AG09309 (cell line): ENCODE measurements at regions not wholly inside any gene's neighbourhood (a gene's known extent, or its start where the extent isn't known, plus 50 kb on each side); places are given as distances from the start of the nearest gene placed in this dataset.

Source experiments
- DNase-seq: peaks from one replicate; pipeline ENCODE4 v3.0.0-alpha.2; 2010; ENCODE audit warnings: low read depth
- H3K4me3 ChIP-seq: 2 replicates; pipeline ENCODE4 v1.5.1; 2011; ENCODE audit warnings: mild to moderate bottlenecking, low read depth, low read length, moderate library complexity; ENCODE audit not compliant: control insufficient read depth
- TF ChIP-seq, protein P1 (sequence below): IDR thresholded peaks from 2 replicates; pipeline ENCODE4 v1.5.1; 2011; ENCODE audit warnings: mild to moderate bottlenecking, low read depth, low read length, inconsistent platforms; ENCODE audit not compliant: insufficient read depth, control insufficient read depth; ENCODE audit errors: missing control alignments

DNA sequence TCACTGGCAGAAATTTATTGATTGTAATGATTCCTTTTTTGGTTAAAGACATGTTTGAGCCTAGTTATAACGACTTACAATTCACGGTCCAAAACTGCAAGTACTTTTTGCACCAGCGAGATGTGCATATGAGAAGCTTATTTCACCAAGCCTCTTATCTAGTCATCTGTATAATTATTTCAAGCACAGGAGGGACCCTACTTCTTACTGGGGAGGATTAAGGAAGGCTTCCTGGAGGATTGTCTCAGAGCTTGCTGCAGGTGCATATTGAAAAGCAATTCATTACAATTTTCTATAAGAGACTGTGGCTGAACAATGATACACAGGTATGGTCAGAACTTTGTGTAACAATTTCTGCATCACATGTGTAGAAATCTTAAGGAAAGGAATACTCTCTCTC lies 152.9 kb downstream of the CAND1 start:
- DNase-seq: no peak
- TF ChIP-seq, protein P1, sequence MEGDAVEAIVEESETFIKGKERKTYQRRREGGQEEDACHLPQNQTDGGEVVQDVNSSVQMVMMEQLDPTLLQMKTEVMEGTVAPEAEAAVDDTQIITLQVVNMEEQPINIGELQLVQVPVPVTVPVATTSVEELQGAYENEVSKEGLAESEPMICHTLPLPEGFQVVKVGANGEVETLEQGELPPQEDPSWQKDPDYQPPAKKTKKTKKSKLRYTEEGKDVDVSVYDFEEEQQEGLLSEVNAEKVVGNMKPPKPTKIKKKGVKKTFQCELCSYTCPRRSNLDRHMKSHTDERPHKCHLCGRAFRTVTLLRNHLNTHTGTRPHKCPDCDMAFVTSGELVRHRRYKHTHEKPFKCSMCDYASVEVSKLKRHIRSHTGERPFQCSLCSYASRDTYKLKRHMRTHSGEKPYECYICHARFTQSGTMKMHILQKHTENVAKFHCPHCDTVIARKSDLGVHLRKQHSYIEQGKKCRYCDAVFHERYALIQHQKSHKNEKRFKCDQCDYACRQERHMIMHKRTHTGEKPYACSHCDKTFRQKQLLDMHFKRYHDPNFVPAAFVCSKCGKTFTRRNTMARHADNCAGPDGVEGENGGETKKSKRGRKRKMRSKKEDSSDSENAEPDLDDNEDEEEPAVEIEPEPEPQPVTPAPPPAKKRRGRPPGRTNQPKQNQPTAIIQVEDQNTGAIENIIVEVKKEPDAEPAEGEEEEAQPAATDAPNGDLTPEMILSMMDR: no peak
- H3K4me3 ChIP-seq: no peak overlapping the region

DNA sequence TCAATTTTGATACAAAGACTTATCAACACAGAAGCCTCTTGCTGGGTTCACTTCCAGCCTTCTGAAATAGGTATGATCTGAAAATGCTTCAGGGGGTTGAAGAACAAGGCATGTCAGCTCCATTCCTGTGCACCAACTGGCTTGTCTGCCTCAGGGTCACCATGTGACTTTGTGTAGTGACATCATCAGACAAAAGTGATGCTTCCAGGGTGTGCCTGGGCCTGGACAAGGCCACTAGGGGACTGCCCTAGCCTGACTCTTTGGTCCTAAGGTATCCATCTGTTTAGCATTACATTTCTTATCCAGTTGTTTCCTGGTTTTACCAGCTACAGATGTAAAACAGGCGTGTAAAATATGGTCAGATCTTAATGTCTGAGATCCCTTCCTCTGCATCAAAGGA lies 155.6 kb downstream of the CAND1 start:
- H3K4me3 ChIP-seq: no peak overlapping the region
- no peak for DNase-seq
- TF ChIP-seq, protein P1: no peak

DNA sequence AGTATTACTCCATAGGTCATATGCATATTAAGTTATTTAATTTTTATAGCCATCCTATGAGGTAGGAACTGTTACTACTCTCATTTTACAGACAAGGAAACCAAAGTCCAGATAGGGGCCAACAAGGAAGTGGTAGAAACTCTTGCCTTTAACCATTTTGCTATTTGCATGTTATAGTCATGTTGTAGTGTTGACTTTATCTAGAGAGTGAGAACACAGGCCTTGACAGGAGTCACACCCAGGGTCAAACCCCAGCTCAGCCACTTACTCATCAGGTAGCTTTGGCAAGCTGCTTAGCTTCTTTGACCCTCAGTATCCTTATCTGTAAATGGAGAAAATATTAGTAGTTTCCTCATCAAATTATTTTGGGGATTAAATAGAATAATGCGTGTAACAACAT lies 156.2 kb downstream of the CAND1 start:
- TF ChIP-seq, protein P1: no peak
- DNase-seq: no peak
- no peak overlapping the region for H3K4me3 ChIP-seq

DNA sequence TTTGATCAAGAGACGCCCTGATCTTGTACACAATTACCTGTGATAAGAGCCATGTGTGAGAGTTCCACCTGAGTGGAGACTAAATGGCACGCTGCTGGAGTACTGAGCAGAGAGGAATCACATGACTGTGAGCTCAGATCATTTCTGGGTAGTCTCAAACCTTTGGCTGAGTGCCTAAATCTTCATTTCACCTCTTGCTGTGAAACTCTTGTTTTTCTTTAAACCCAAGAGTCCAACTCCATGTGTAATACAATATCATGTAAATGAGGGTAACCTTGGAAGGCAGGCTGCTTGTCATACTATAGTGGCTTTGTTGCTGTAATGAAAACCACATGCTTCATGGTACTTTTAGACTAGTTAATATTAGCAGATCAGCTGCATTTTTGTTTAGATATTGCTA lies 156.9 kb downstream of the CAND1 start:
- H3K4me3 ChIP-seq: no peak overlapping the region
- DNase-seq: peak; percentile 33
- TF ChIP-seq, protein P1: no peak

DNA sequence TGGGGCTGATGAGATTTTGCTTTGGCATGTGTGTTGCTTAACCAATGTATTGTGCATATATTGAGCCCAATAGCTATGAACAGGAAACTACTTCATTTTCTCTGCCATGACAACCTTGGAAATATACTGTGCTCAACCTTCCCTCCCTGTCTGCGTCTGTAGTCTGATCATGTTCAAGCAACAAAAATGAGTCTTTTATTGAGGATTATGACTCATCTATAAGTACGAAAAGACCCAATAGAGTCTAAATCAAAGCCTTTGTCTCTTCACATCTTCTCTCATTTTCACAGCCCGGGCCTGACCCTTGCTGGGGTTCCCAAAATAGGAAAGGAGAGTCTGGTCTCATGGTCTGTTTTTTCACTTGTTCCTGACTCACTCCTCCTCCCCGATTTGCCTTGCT lies 158.2 kb downstream of the CAND1 start:
- TF ChIP-seq, protein P1: no peak
- H3K4me3 ChIP-seq: no peak overlapping the region
- DNase-seq: no peak

DNA sequence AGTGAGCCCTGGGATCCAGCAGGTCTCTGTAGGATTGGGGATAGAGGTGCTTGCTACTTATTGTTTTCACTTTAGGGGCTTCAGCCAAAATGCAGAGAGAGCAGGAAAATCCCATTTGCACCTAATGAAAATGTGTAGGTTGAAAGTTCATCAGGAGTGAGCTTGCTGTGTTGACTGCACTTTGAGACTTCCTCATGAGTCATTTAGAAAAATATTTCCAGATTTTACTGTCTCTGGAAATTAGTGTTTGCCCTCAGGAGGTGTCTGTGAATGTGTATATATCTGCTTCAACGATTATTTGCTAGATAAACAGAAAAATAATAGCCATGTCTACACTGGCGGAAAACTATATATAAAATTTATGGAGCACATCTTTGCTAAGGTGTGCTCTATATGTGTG lies 159.3 kb downstream of the CAND1 start:
- H3K4me3 ChIP-seq: no peak overlapping the region

More for the DNA sequence above, 159.3 kb downstream of the CAND1 start:
- TF ChIP-seq, protein P1: no peak
- no peak for DNase-seq
